WTC11 (cell line): ENCODE measurements at regions not wholly inside any gene's neighbourhood (a gene's known extent, or its start where the extent isn't known, plus 50 kb on each side); places are given as distances from the start of the nearest gene placed in this dataset.

ENCODE experiments used
- ATAC-seq: fragments of 200-7000 bp; cut with Tn5 transposase; 2 replicates; pipeline ENCODE4 v1.10.0; 2021; ENCODE audit warnings: mild to moderate bottlenecking, moderate library complexity
- CTCF ChIA-PET: fragments of 300-600 bp; sonication (Branson Sonifier 250); formaldehyde crosslinking; loops from one replicate; lab custom pipeline; 2021; ENCODE audit warnings: antibody characterized with exemption; lab: Charles Lee
- POLR2A ChIA-PET: fragments of 350-600 bp; sonication (Branson Sonifier 250); formaldehyde crosslinking; loops from one replicate; lab custom pipeline; 2021; ENCODE audit warnings: antibody characterized with exemption; lab: Charles Lee
- DNase-seq: peaks from one replicate; pipeline ENCODE4 v3.0.0; 2021; ENCODE audit warnings: low spot score
- H3K27ac Mint-ChIP-seq: 2 replicates; pipeline ENCODE4 v1.8.0; 2021; ENCODE audit warnings: mixed read lengths
- H3K27me3 Mint-ChIP-seq: 2 replicates; pipeline ENCODE4 v1.8.0; 2021; ENCODE audit warnings: low read depth, mild to moderate bottlenecking, moderate library complexity, mixed read lengths
- H3K36me3 Mint-ChIP-seq: 2 replicates; pipeline ENCODE4 v1.8.0; 2021; ENCODE audit warnings: mixed read lengths
- H3K4me1 Mint-ChIP-seq: 2 replicates; pipeline ENCODE4 v1.8.0; 2022; ENCODE audit warnings: mixed read lengths
- H3K4me3 Mint-ChIP-seq: 2 replicates; pipeline ENCODE4 v1.8.0; 2021; ENCODE audit warnings: mild to moderate bottlenecking, moderate library complexity, mixed read lengths
- H3K9me3 Mint-ChIP-seq: 2 replicates; pipeline ENCODE4 v1.8.0; 2021; ENCODE audit warnings: mixed read lengths
- AR ChIP-seq: fragments of 250-450 bp; sonication (Bioruptor Pico); IDR thresholded peaks from 2 replicates; pipeline ENCODE4 v1.9.0; 2021; ENCODE audit warnings: mild to moderate bottlenecking
- ARID4B ChIP-seq: sonication (generic); formaldehyde crosslinking; IDR thresholded peaks from 2 replicates; pipeline ENCODE4 v1.8.0; 2023; ENCODE audit warnings: missing genetic modification reagents, mild to moderate bottlenecking, borderline replicate concordance
- ATF1 ChIP-seq: sonication (generic); formaldehyde crosslinking; IDR thresholded peaks from 2 replicates; pipeline ENCODE4 v1.8.1; 2023; ENCODE audit warnings: mild to moderate bottlenecking, moderate library complexity, missing genetic modification reagents
- ATF3 ChIP-seq: sonication (generic); formaldehyde crosslinking; conservative IDR thresholded peaks from 2 replicates; pipeline ENCODE4 v1.8.1; 2022; ENCODE audit warnings: mild to moderate bottlenecking, missing genetic modification reagents
- ERG ChIP-seq: fragments of 250-450 bp; sonication (Bioruptor Pico); IDR thresholded peaks from 2 replicates; pipeline ENCODE4 v1.8.0; 2021; ENCODE audit warnings: mild to moderate bottlenecking
- FOXP1 ChIP-seq: sonication (generic); formaldehyde crosslinking; IDR thresholded peaks from 2 replicates; pipeline ENCODE4 v1.8.0; 2022; ENCODE audit warnings: missing genetic modification reagents, mild to moderate bottlenecking, moderate library complexity, borderline replicate concordance
- GRHL2 ChIP-seq: fragments of 250-450 bp; sonication (Bioruptor Pico); IDR thresholded peaks from 2 replicates; pipeline ENCODE4 v1.8.0; 2022; ENCODE audit warnings: mild to moderate bottlenecking, moderate library complexity; ENCODE audit not compliant: insufficient replicate concordance, severe bottlenecking
- MAX ChIP-seq: sonication (generic); formaldehyde crosslinking; IDR thresholded peaks from 2 replicates; pipeline ENCODE4 v1.8.0; 2022; ENCODE audit warnings: mild to moderate bottlenecking, missing genetic modification reagents
- MLX ChIP-seq: sonication (generic); formaldehyde crosslinking; IDR thresholded peaks from 2 replicates; pipeline ENCODE4 v1.8.1; 2023; ENCODE audit warnings: mild to moderate bottlenecking, missing genetic modification reagents, moderate library complexity
- SP1 ChIP-seq: sonication (generic); formaldehyde crosslinking; conservative IDR thresholded peaks from 2 replicates; pipeline ENCODE4 v1.8.1; 2022; ENCODE audit warnings: missing genetic modification reagents
- USF1 ChIP-seq: sonication (generic); formaldehyde crosslinking; IDR thresholded peaks from 2 replicates; pipeline ENCODE4 v1.8.0; 2022; ENCODE audit warnings: mild to moderate bottlenecking, missing genetic modification reagents
- ZNF138 ChIP-seq: sonication (generic); formaldehyde crosslinking; conservative IDR thresholded peaks from 2 replicates; pipeline ENCODE4 v1.8.1; 2022; ENCODE audit warnings: mild to moderate bottlenecking, moderate library complexity, missing genetic modification reagents
- ZNF281 ChIP-seq: sonication (generic); formaldehyde crosslinking; IDR thresholded peaks from 2 replicates; pipeline ENCODE4 v1.8.0; 2023; ENCODE audit warnings: mild to moderate bottlenecking, missing genetic modification reagents
- ZNF425 ChIP-seq: fragments of 250-450 bp; sonication (Bioruptor Pico); conservative IDR thresholded peaks from 2 replicates; pipeline ENCODE4 v1.9.0; 2021; ENCODE audit warnings: mild to moderate bottlenecking
- ZSCAN18 ChIP-seq: fragments of 250-450 bp; sonication (Bioruptor Pico); IDR thresholded peaks from 2 replicates; pipeline ENCODE4 v2.1.2; 2022; ENCODE audit warnings: mild to moderate bottlenecking, moderate library complexity

GRCh38 chr11:80109652-80110051 is 668.8 kb upstream of the TENM4 start (continued):
- TF ChIP-seq ERG (CRISPR knock-in tag), result no peak

- Mint-ChIP-seq H3K4me1 (peaks cover 7% of the 10 kb centered on the region), H3K4me3 (no peak overlapping the region), H3K27ac (no peak overlapping the region), H3K36me3 (no peaks in the 10 kb centered on the region), H3K9me3 (peaks cover 8% of the 10 kb centered on the region), H3K27me3 (no peaks in the 10 kb centered on the region; the same call in 1 of the 2 replicates)
- POLR2A ChIA-PET, result no interaction called here
- CTCF ChIA-PET, result no interaction called here
- no peak for ATAC-seq
- TF ChIP-seq ZNF281 (CRISPR knock-in tag), result no peak
- TF ChIP-seq MAX (CRISPR knock-in tag), result no peak
- TF ChIP-seq ZNF425 (CRISPR knock-in tag), result no peak
- TF ChIP-seq USF1 (CRISPR knock-in tag), result no peak
- no peak for TF ChIP-seq ZNF138 (CRISPR knock-in tag)
- TF ChIP-seq ZSCAN18 (CRISPR knock-in tag), result no peak
- no peak for TF ChIP-seq AR (CRISPR knock-in tag)
- no peak for TF ChIP-seq SP1 (CRISPR knock-in tag)
- TF ChIP-seq GRHL2 (CRISPR knock-in tag), result no peak
- TF ChIP-seq MLX (CRISPR knock-in tag), result no peak
- TF ChIP-seq FOXP1 (CRISPR knock-in tag), result no peak
- TF ChIP-seq ATF1 (CRISPR knock-in tag), result no peak
- no peak for TF ChIP-seq ATF3 (CRISPR knock-in tag)
- no peak for TF ChIP-seq ARID4B (CRISPR knock-in tag)
- TF ChIP-seq, all 79 proteins: peak for 0
- DNase-seq, result no peak
These were observed 668.2 kb upstream of the TENM4 start for GRCh38 chr11:80109031-80109430.
